ENCODE measurements at regions not wholly inside any gene's neighbourhood (a gene's known extent, or its start where the extent isn't known, plus 50 kb on each side); places are given as distances from the start of the nearest gene placed in this dataset.

DNA sequence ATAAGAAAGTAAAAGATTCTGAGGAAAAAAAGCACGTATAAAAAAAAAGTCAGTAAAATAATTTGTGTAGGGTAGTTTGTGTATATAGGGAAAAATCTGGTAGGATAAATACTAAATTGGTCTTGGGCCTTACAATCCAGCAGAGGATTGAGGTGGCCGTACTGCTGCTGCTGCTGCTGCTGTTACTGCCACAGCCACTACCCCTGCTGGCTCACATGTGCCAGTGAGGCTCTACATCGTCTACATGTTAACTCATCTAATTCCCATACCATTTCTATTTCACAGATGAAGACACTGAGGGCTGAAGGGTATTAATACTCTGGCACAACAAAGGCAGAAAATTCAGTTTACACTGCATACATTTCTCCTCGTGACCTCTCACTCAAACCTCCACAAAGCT lies 928.5 kb downstream of the TLE4 start:
- Histone ChIP-seq H3K36me3 (no peaks in the 10 kb centered on the region), H3K4me1 (peaks cover 0 to 20% (median 4%) of the 10 kb centered on the region in 4 donors), H3K27me3 (no peaks in the 10 kb centered on the region), H3K4me3 (no peak overlapping the region), H3K27ac (no peak overlapping the region), H3K9me3 (no peaks in the 10 kb centered on the region)
- TF ChIP-seq POLR2AphosphoS5 (IDR thresholded peaks at IDR 0.05): no peak
- no peak for TF ChIP-seq POLR2A (IDR thresholded peaks at IDR 0.05)
- TF ChIP-seq EP300 (IDR thresholded peaks at IDR 0.05; ENCODE audit: low read depth): no peak
- TF ChIP-seq, protein P1, sequence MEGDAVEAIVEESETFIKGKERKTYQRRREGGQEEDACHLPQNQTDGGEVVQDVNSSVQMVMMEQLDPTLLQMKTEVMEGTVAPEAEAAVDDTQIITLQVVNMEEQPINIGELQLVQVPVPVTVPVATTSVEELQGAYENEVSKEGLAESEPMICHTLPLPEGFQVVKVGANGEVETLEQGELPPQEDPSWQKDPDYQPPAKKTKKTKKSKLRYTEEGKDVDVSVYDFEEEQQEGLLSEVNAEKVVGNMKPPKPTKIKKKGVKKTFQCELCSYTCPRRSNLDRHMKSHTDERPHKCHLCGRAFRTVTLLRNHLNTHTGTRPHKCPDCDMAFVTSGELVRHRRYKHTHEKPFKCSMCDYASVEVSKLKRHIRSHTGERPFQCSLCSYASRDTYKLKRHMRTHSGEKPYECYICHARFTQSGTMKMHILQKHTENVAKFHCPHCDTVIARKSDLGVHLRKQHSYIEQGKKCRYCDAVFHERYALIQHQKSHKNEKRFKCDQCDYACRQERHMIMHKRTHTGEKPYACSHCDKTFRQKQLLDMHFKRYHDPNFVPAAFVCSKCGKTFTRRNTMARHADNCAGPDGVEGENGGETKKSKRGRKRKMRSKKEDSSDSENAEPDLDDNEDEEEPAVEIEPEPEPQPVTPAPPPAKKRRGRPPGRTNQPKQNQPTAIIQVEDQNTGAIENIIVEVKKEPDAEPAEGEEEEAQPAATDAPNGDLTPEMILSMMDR (IDR thresholded peaks at IDR 0.05): no peak
- WGBS, 2 donors (ENCODE audit: low coverage in 1 of 2): 75 to 82% methylated on average over 4 of the region's 4 CpGs
- no peak for DNase-seq
- in situ Hi-C loops (cut with MboI; ENCODE audit: low pct_ligation_motif_present in 1 of 4, low pct_unique_long_range_greater_than_20kb in 1 of 4, low sequenced_read_pairs in 3 of 4) (no loop called here), intact Hi-C loops (cut with DNase I; ENCODE audit: low total_unique reads) (no loop called here)

DNA sequence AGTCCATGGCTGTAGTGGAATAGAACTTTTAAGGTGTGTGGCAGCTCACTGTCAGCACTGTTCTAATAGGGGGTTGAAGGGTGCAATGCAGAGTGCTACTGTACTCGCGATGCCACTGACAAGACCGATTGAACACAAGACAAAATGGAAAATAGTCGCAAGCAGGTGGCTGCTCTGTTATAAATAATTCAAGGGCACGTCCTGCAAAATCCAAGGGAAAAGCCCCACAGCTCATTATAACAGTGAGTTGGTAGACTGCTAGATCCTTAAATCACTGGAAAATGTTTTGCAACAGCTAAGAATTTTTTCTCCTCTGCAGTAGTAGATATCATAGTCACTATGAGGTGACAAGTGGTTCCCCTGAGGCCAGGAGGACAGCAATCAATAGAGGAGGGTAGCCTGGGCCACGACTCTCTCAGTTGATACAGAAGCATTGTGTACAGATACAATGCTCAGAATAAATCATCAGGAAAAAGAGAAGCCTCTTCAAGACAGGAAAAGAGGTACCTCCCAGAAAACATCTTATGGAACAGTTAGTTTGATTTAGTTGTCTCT lies 926.3 kb downstream of the TLE4 start:
- WGBS, 2 donors (ENCODE audit: low coverage in 1 of 2): 50 to 72% methylated on average over 2 to 6 of the region's 6 CpGs
- no peak overlapping the region for H3K27ac ChIP-seq
- in situ Hi-C loops (cut with MboI; ENCODE audit: low pct_ligation_motif_present in 1 of 4, low pct_unique_long_range_greater_than_20kb in 1 of 4, low sequenced_read_pairs in 3 of 4) (no loop called here), intact Hi-C loops (cut with DNase I; ENCODE audit: low total_unique reads) (no loop called here)
- TF ChIP-seq POLR2AphosphoS5 (IDR thresholded peaks at IDR 0.05) (no peak), POLR2A (IDR thresholded peaks at IDR 0.05) (no peak), EP300 (IDR thresholded peaks at IDR 0.05; ENCODE audit: low read depth) (no peak)
- TF ChIP-seq, protein P1 (IDR thresholded peaks at IDR 0.05): no peak
- no peak overlapping the region for H3K4me3 ChIP-seq
- no peak for DNase-seq
- no peaks in the 10 kb centered on the region for H3K4me1 ChIP-seq
- no peaks in the 10 kb centered on the region for H3K27me3 ChIP-seq
- no peaks in the 10 kb centered on the region for H3K36me3 ChIP-seq
- no peaks in the 10 kb centered on the region for H3K9me3 ChIP-seq

DNA sequence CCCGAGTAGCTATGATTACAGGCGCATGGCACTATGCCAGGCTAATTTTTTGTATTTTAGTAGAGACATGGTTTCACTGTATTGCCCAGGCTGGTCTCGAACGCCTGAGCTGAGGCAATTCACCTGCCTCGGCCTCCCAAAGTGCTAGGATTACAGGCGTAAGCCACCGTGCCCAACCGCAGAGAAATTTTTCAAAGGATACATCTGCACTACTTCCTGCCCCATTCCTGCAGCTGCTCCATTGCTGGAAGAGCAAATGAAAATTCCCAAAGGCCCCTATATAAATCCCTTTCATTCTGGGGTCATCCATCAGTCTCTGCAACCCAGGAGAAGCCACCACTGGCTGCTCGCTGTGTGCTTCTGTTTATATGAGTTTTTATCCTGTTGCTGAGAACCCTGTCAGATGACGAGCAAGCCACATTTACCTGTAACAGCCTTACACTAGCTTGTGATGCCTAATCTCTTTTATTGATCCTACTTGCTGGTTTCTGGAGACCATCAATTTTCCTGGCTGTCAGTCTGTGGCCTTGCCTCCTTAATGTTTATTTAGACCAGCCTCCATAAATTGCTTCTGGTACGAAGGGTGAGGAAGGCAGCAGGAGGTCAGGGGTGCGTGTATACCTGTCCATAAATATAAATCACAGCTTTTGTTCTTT lies 925.3 kb downstream of the TLE4 start:
- TF ChIP-seq EP300 (IDR thresholded peaks at IDR 0.05; ENCODE audit: low read depth) (no peak), POLR2A (IDR thresholded peaks at IDR 0.05) (no peak), POLR2AphosphoS5 (IDR thresholded peaks at IDR 0.05) (no peak)
- TF ChIP-seq, protein P1 (IDR thresholded peaks at IDR 0.05): no peak
- Histone ChIP-seq H3K9me3 (no peaks in the 10 kb centered on the region), H3K27ac (no peak overlapping the region), H3K4me1 (no peaks in the 10 kb centered on the region), H3K4me3 (no peak overlapping the region), H3K36me3 (no peaks in the 10 kb centered on the region), H3K27me3 (no peaks in the 10 kb centered on the region)
- intact Hi-C loops (cut with DNase I; ENCODE audit: low total_unique reads) (no loop called here), in situ Hi-C loops (cut with MboI; ENCODE audit: low pct_ligation_motif_present in 1 of 4, low pct_unique_long_range_greater_than_20kb in 1 of 4, low sequenced_read_pairs in 3 of 4) (no loop called here)
- 40 to 68% methylated on average over 1 to 12 of the region's 12 CpGs for WGBS, 2 donors (ENCODE audit: low coverage in 1 of 2)
- DNase-seq: no peak

DNA sequence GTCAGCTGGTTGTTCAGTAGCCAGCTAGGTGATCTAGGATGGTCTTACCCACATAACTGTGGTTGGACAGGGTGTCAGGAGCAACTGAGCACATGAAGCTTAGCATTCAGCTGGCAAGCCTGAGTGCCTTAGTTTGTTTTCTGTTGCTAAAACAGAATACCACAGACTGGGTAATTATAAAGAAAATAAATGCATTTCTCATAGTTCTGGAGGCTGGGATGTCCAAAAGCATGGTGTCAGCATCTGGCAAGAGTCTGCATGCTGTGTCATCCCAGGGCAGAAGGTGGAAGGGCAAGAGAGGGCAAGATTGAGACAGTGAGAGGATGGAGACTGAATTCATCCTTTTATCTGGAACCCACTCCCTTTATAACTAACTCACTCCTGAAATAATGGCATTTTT lies 921.5 kb downstream of the TLE4 start:
- TF ChIP-seq POLR2AphosphoS5 (IDR thresholded peaks at IDR 0.05) (no peak), POLR2A (IDR thresholded peaks at IDR 0.05) (no peak), EP300 (IDR thresholded peaks at IDR 0.05; ENCODE audit: low read depth) (no peak)
- TF ChIP-seq, protein P1 (IDR thresholded peaks at IDR 0.05): no peak
- intact Hi-C loops (cut with DNase I; ENCODE audit: low total_unique reads) (no loop called here), in situ Hi-C loops (cut with MboI; ENCODE audit: low pct_ligation_motif_present in 1 of 4, low pct_unique_long_range_greater_than_20kb in 1 of 4, low sequenced_read_pairs in 3 of 4) (no loop called here)
- no peaks in the 10 kb centered on the region for H3K36me3 ChIP-seq
- H3K9me3 ChIP-seq: no peaks in the 10 kb centered on the region
- H3K4me3 ChIP-seq: no peak overlapping the region
- no peak overlapping the region for H3K27ac ChIP-seq
- no peaks in the 10 kb centered on the region for H3K27me3 ChIP-seq
- no peak for DNase-seq
- no peaks in the 10 kb centered on the region for H3K4me1 ChIP-seq

Measured in transverse colon (tissue), 4 donors.